A673 (cell line): ENCODE measurements at regions not wholly inside any gene's neighbourhood (a gene's known extent, or its start where the extent isn't known, plus 50 kb on each side); places are given as distances from the start of the nearest gene placed in this dataset.

Source experiments
- CTCF ChIP-seq: fragments of 300-800, 200-600 bp; sonication (generic); conservative IDR thresholded peaks from 2 replicates; pipeline ENCODE4 v1.5.1; 2017; ENCODE audit warnings: low read depth, mild to moderate bottlenecking, antibody characterized with exemption, low read length, moderate library complexity, mixed read lengths
- EZH2 ChIP-seq: fragments of 200-600 bp; sonication (generic); IDR thresholded peaks from 2 replicates; pipeline ENCODE4 v1.6.1; 2017; ENCODE audit warnings: borderline replicate concordance, low read depth, mild to moderate bottlenecking, mixed read lengths, antibody characterized with exemption, low read length; ENCODE audit not compliant: poor library complexity, severe bottlenecking

- no peak for TF ChIP-seq CTCF
- TF ChIP-seq EZH2, result no peak
Observed at GRCh38 chr3:118637846-118638245, 396.8 kb downstream of the IGSF11 start.
